C4-2B (cell line): ENCODE measurements at regions not wholly inside any gene's neighbourhood (a gene's known extent, or its start where the extent isn't known, plus 50 kb on each side); places are given as distances from the start of the nearest gene placed in this dataset.

Source experiments
- CTCF ChIP-seq: fragments of 450-650 bp; conservative IDR thresholded peaks from 2 replicates; pipeline ENCODE4 v1.5.1; 2017; ENCODE audit warnings: mild to moderate bottlenecking
- ZFX ChIP-seq: fragments of 450-650 bp; IDR thresholded peaks from 2 replicates; pipeline ENCODE4 v1.6.1; 2017

- TF ChIP-seq CTCF (no peak), ZFX (no peak)
Observed at GRCh38 chr22:47621253-47621652, 858.8 kb downstream of the TBC1D22A start.
